K562 (cell line): ENCODE measurements at regions not wholly inside any gene's neighbourhood (a gene's known extent, or its start where the extent isn't known, plus 50 kb on each side); places are given as distances from the start of the nearest gene placed in this dataset.
"Not testable (repeated sequence)": the region's sequence is repeated elsewhere in the genome, so short reads cannot be mapped to it uniquely, and the experiment has no call there.

Source experiments
- ATAC-seq: fragments of 200-7000 bp; cut with Tn5 transposase; 3 replicates; pipeline ENCODE4 v1.9.1; 2020; ENCODE audit warnings: moderate library complexity
- BruUV-seq: library from RNA; stranded (reverse); fragments of 400-500 nt; replicated peaks from 2 replicates; lab custom pipeline; 2021; lab: Mats Ljungman, UMichigan
- CTCF ChIA-PET: fragments of 300-600 bp; formaldehyde crosslinking; extraction: SDS; loops from one replicate; lab custom pipeline; 2021; ENCODE audit warnings: low intra/inter-chr PET ratio; lab: Yijun Ruan, JAX
- POLR2A ChIA-PET: fragments of 300-600, 350-650 bp; sonication (Branson Sonifier 250); formaldehyde crosslinking; extraction: SDS; loops from one replicate; lab custom pipeline; 2021; ENCODE audit warnings: antibody characterized with exemption, inconsistent platforms; lab: Yijun Ruan, JAX
- DNase-seq, 4 experiments: peaks; one replicate each; pipeline versions ENCODE4 v3.0.0 to v3.0.0-alpha.2; 2011 to 2018; ENCODE audit warnings: low spot score in 3 of 4, mixed read lengths in 3 of 4; ENCODE audit errors: extremely low read depth in 1 of 4
- FAIRE-seq: peaks from 2 replicates; lab custom pipeline; 2011; peaks lifted over from hg19 to GRCh38; lab: Jason Lieb, UNC
- H2AFZ ChIP-seq: 2 replicates; pipeline ENCODE4 v1.6.0; 2011; ENCODE audit warnings: low read depth, low read length, control low read depth, inconsistent platforms
- H3K27ac ChIP-seq: fragments of 200-600 bp; 3 replicates; pipeline ENCODE4 v1.8.0; 2011; ENCODE audit warnings: low read depth, mild to moderate bottlenecking, control low read depth, inconsistent platforms, low read length, moderate library complexity, mixed read lengths; ENCODE audit errors: extremely low read depth
- H3K27me3 ChIP-seq, 2 experiments: fragments of 300-600 bp in 1 of 2; 2 replicates in 1 of 2; 3 replicates in 1 of 2; pipeline versions ENCODE4 v1.6.0 to v1.8.0; 2011; ENCODE audit warnings: inconsistent platforms in 2 of 2, low read length in 2 of 2, mild to moderate bottlenecking in 1 of 2, mixed read lengths in 1 of 2, moderate library complexity in 1 of 2; ENCODE audit not compliant: control insufficient read depth in 2 of 2, insufficient read depth in 2 of 2
- H3K36me3 ChIP-seq: fragments of 300-600 bp; 3 replicates; pipeline ENCODE4 v1.8.0; 2011; ENCODE audit warnings: mild to moderate bottlenecking, low read length, inconsistent platforms; ENCODE audit not compliant: control insufficient read depth, insufficient read depth
- H3K4me1 ChIP-seq, 2 experiments: fragments of 200-600 bp in 1 of 2; replicated peaks in 1 of 2; 2 replicates in 1 of 2; 3 replicates in 1 of 2; pipeline versions ENCODE4 v1.5.1 to v1.8.0; 2011; ENCODE audit warnings: inconsistent platforms in 2 of 2, low read length in 2 of 2, mild to moderate bottlenecking in 1 of 2, mixed read lengths in 1 of 2, moderate library complexity in 1 of 2; ENCODE audit not compliant: control insufficient read depth in 2 of 2, insufficient read depth in 2 of 2
- H3K4me2 ChIP-seq: 2 replicates; pipeline ENCODE4 v1.6.1; 2011; ENCODE audit warnings: low read length, control low read depth, inconsistent platforms, mixed read lengths; ENCODE audit not compliant: insufficient read depth
- H3K4me3 ChIP-seq: fragments of 200-600 bp; sonication (generic), shearing (Covaris generic); 2 replicates; pipeline ENCODE4 v1.5.1; 2016; ENCODE audit warnings: control low read depth, inconsistent platforms
- H3K79me2 ChIP-seq: fragments of 200-600 bp; 3 replicates; pipeline ENCODE4 v1.8.0; 2011; ENCODE audit warnings: low read length, inconsistent platforms; ENCODE audit not compliant: control insufficient read depth, insufficient read depth
- H3K9ac ChIP-seq, 2 experiments: 2 replicates each; pipeline versions ENCODE4 v1.6.0 to v1.6.1; 2011; ENCODE audit warnings: low read depth in 2 of 2, low read length in 2 of 2, control low read depth in 1 of 2, inconsistent platforms in 1 of 2, mild to moderate bottlenecking in 1 of 2, mixed read lengths in 1 of 2; ENCODE audit not compliant: insufficient read depth in 1 of 2
- H3K9me1 ChIP-seq: one replicate; pipeline ENCODE4 v1.6.0; 2011; ENCODE audit warnings: inconsistent platforms, mild to moderate bottlenecking, low read length, moderate library complexity; ENCODE audit not compliant: control insufficient read depth, insufficient read depth
- H3K9me3 ChIP-seq: replicated peaks from 2 replicates; pipeline ENCODE4 v1.5.1; 2011; ENCODE audit warnings: low read depth, low read length, inconsistent platforms; ENCODE audit not compliant: control insufficient read depth, insufficient read depth
- H4K20me1 ChIP-seq: replicated peaks from 2 replicates; pipeline ENCODE4 v1.6.1; 2011; ENCODE audit warnings: low read length, inconsistent platforms, mixed read lengths; ENCODE audit not compliant: control insufficient read depth, insufficient read depth
- CBX8 ChIP-seq: fragments of 200-600 bp; sonication (generic); IDR thresholded peaks from 2 replicates; pipeline ENCODE4 v1.6.1; 2012; ENCODE audit warnings: borderline replicate concordance, mixed run types, low read depth, mild to moderate bottlenecking, moderate library complexity, mixed read lengths, low read length, control low read depth, inconsistent platforms; ENCODE audit not compliant: poor library complexity, severe bottlenecking; ENCODE audit errors: extremely low read depth
- CCNT2 ChIP-seq: IDR thresholded peaks from 2 replicates; pipeline ENCODE4 v1.6.1; 2011; ENCODE audit warnings: borderline replicate concordance, low read depth, mild to moderate bottlenecking, moderate library complexity, mixed read lengths, low read length; ENCODE audit not compliant: insufficient read length; ENCODE audit errors: extremely low read depth
- ZBTB12 ChIP-seq: fragments of 250-450 bp; sonication (Bioruptor Pico); IDR thresholded peaks from 2 replicates; pipeline ENCODE4 v1.4.0; 2020
- ZNF197 ChIP-seq: fragments of 200-800 bp; sonication (Bioruptor generic); IDR thresholded peaks from 2 replicates; pipeline ENCODE4 v1.6.1; 2016; ENCODE audit warnings: low read depth, missing genetic modification characterization, missing compliant biosample characterization
- ZNF277 ChIP-seq: fragments of 250-450 bp; sonication (Bioruptor Pico); IDR thresholded peaks from 2 replicates; pipeline ENCODE4 v1.8.0; 2022; ENCODE audit warnings: inconsistent platforms, mild to moderate bottlenecking, moderate library complexity, borderline replicate concordance
- WGBS: fragments of 100-300 bp; shearing (Covaris generic); methylation state at CpG from one replicate; pipeline ENCODE4 v1.1.6; 2016; ENCODE audit warnings: low coverage, mixed read lengths; ENCODE audit not compliant: insufficient coverage; ENCODE audit errors: missing lambda C conversion rate; 5-methylcytosine and 5-hydroxymethylcytosine counted together
- in situ Hi-C: fragments of 300-500 bp; cut with MboI; formaldehyde crosslinking; loops from 4 replicates; pipeline ENCODE4 v1.15.0; 2018; ENCODE audit warnings: inconsistent platforms, mixed read lengths
- intact Hi-C: fragments of 100-400 bp; cut with micrococcal nuclease; formaldehyde crosslinking; loops from 2 replicates; pipeline ENCODE4 v1.14.2; 2022
- TF ChIP-seq, protein P1 (sequence below): IDR thresholded peaks from 2 replicates; pipeline ENCODE4 v1.6.1; 2012; ENCODE audit warnings: low read depth, low read length, improper control_type of control experiment, borderline replicate concordance

DNA sequence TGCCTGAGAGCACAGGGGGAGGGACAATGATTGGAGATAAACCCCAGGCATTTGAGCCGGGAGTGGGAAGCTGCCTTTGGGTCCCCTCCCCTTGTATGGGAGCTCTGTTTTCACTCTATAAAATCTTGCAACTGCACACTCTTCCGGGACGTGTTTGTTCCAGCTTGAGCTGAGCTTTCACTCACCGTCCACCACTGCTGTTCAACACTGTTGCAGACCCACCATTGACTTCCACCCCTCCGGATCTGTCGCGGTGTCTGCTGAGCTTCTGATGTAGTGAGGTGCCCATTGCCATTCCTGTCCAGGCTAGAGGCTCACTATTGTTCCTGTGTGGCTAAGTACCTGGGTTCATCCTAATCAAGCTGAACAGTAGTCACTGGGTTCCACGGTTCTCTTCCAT, 231.6 kb upstream of the CWC22 start:
- intact Hi-C loops: no loop called here
- Histone ChIP-seq H3K4me2 (no peak overlapping the region), H3K27me3 (no peaks in the 10 kb centered on the region), H3K9ac (no peak overlapping the region)
- TF ChIP-seq ZNF197 (CRISPR knock-in tag) (no peak), ZBTB12 (CRISPR knock-in tag) (no peak), CBX8 (no peak), ZNF277 (CRISPR knock-in tag) (no peak), CCNT2 (no peak)
- TF ChIP-seq, protein P1, sequence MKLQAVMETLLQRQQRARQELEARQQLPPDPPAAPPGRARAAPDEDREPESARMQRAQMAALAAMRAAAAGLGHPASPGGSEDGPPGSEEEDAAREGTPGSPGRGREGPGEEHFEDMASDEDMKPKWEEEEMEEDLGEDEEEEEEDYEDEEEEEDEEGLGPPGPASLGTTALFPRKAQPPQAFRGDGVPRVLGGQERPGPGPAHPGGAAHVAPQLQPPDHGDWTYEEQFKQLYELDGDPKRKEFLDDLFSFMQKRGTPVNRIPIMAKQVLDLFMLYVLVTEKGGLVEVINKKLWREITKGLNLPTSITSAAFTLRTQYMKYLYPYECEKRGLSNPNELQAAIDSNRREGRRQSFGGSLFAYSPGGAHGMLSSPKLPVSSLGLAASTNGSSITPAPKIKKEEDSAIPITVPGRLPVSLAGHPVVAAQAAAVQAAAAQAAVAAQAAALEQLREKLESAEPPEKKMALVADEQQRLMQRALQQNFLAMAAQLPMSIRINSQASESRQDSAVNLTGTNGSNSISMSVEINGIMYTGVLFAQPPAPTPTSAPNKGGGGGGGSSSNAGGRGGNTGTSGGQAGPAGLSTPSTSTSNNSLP: no peak
- TF ChIP-seq, all 486 proteins: peak for 0
- Histone ChIP-seq H3K4me3 (no peak overlapping the region), H3K36me3 (no peaks in the 10 kb centered on the region), H3K79me2 (no peaks in the 10 kb centered on the region), H3K9me1 (no peaks in the 10 kb centered on the region), H3K9me3 (no peaks in the 10 kb centered on the region), H4K20me1 (no peaks in the 10 kb centered on the region), H3K27ac (no peak overlapping the region), H2AFZ (no peak overlapping the region), H3K4me1 (no peaks in the 10 kb centered on the region)
- FAIRE-seq: no peak
- CTCF ChIA-PET: no interaction called here
- ATAC-seq: no peak
- WGBS: 0% methylated on average over 8 of the region's 8 CpGs
- BruUV-seq: no TSS peak
- POLR2A ChIA-PET: no interaction called here
- in situ Hi-C loops: no loop called here
- no peak for DNase-seq

DNA sequence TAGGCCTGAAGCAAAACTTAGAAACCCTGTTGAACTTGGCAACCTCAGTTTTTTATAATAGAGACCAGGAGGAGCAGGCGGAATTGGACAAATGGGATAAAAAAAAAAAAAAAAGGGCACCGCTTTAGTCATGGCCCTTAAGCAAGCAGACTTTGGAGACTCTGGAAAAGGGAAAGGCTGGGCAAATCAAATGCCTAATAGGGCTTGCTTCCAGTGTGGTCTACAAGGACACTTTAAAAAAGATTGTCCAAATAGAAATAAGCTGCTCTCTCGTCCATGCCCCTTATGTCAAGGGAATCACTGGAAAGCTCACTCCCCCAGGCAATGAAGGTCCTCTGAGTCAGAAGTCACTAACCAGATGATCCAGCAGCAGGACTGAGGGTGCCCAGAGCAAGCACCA, 229.0 kb upstream of the CWC22 start:
- FAIRE-seq, H3K9ac ChIP-seq, BruUV-seq, H3K27me3 ChIP-seq, H3K4me3 ChIP-seq, intact Hi-C loops, ATAC-seq, H3K36me3 ChIP-seq, H3K9me1 ChIP-seq, H4K20me1 ChIP-seq, H3K4me2 ChIP-seq, H3K27ac ChIP-seq, POLR2A ChIA-PET, CTCF ChIA-PET, H3K79me2 ChIP-seq, H2AFZ ChIP-seq, H3K9me3 ChIP-seq, in situ Hi-C loops, H3K4me1 ChIP-seq, DNase-seq: not testable (repeated sequence)
- WGBS: 0% methylated on average over 2 of the region's 3 CpGs
